ENCODE measurements at regions not wholly inside any gene's neighbourhood (a gene's known extent, or its start where the extent isn't known, plus 50 kb on each side); places are given as distances from the start of the nearest gene placed in this dataset.

GRCh38 chr7:51927738-51928137, 611.1 kb upstream of the COBL start:
- TF ChIP-seq, protein P1, sequence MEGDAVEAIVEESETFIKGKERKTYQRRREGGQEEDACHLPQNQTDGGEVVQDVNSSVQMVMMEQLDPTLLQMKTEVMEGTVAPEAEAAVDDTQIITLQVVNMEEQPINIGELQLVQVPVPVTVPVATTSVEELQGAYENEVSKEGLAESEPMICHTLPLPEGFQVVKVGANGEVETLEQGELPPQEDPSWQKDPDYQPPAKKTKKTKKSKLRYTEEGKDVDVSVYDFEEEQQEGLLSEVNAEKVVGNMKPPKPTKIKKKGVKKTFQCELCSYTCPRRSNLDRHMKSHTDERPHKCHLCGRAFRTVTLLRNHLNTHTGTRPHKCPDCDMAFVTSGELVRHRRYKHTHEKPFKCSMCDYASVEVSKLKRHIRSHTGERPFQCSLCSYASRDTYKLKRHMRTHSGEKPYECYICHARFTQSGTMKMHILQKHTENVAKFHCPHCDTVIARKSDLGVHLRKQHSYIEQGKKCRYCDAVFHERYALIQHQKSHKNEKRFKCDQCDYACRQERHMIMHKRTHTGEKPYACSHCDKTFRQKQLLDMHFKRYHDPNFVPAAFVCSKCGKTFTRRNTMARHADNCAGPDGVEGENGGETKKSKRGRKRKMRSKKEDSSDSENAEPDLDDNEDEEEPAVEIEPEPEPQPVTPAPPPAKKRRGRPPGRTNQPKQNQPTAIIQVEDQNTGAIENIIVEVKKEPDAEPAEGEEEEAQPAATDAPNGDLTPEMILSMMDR (IDR thresholded peaks at IDR 0.05; ENCODE audit: control extremely low read depth in 1 of 3, insufficient read depth in 1 of 3, low read depth in 1 of 3, low read length in 3 of 3): no peak; a peak in 1 of 4 replicates
- TF ChIP-seq POLR2A (IDR thresholded peaks at IDR 0.05; ENCODE audit: control extremely low read depth in 1 of 2, low read depth in 2 of 2, low read length in 2 of 2) (no peak), NANOG (IDR thresholded peaks at IDR 0.05; ENCODE audit: insufficient read depth, low read depth, low read length, poor library complexity, severe bottlenecking) (no peak), EZH2 (IDR thresholded peaks at IDR 0.05; ENCODE audit: low read depth, low read length, severe bottlenecking) (no peak), TEAD4 (IDR thresholded peaks at IDR 0.05; ENCODE audit: low read depth, low read length) (no peak), TAF1 (IDR thresholded peaks at IDR 0.05; ENCODE audit: low read depth, low read length) (no peak), CBX8 (IDR thresholded peaks at IDR 0.05; ENCODE audit: borderline replicate concordance, low read depth, low read length) (no peak)

Data from H1 (cell line).